ENCODE measurements at regions not wholly inside any gene's neighbourhood (a gene's known extent, or its start where the extent isn't known, plus 50 kb on each side); places are given as distances from the start of the nearest gene placed in this dataset.

- TF ChIP-seq CTCF (IDR thresholded peaks at IDR 0.05) = no peak
- TF ChIP-seq POLR2A (IDR thresholded peaks at IDR 0.05) = no peak
Measured at GRCh38 chr6:144661116-144661806, 376.1 kb downstream of the UTRN start.
